ENCODE measurements at regions not wholly inside any gene's neighbourhood (a gene's known extent, or its start where the extent isn't known, plus 50 kb on each side); places are given as distances from the start of the nearest gene placed in this dataset.

DNA sequence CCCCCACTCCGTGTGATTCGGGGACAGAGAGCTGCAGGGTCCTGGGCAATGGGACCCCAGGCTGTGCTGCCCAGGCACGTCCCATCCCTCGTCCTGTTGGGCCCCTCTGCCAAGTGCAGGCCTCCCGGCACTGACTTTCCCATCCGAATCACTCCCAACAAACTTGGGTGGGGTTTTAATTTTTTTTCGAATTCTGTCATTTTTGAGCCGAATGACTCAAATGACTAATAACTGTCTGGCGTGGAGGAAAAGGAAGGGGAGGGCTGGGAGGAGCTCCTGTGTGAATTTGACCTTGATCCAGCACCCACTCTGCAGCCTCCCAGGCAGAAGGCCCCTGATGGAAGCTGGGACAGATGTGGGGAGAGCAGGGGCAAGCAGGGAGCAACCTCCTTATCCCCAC, 1173.2 kb downstream of the BRD1 start:
- TF ChIP-seq EZH2 (IDR thresholded peaks at IDR 0.05; ENCODE audit: insufficient read depth, poor library complexity, severe bottlenecking) (no peak), EZH2phosphoT487 (IDR thresholded peaks at IDR 0.05; ENCODE audit: insufficient read depth, low read depth) (no peak)
